ENCODE measurements at regions not wholly inside any gene's neighbourhood (a gene's known extent, or its start where the extent isn't known, plus 50 kb on each side); places are given as distances from the start of the nearest gene placed in this dataset.

- DNase-seq (ENCODE audit: low spot score), result no peak
Observed at GRCh38 chr3:188940573-188940932, 231.2 kb upstream of the TPRG1 start.

DNA sequence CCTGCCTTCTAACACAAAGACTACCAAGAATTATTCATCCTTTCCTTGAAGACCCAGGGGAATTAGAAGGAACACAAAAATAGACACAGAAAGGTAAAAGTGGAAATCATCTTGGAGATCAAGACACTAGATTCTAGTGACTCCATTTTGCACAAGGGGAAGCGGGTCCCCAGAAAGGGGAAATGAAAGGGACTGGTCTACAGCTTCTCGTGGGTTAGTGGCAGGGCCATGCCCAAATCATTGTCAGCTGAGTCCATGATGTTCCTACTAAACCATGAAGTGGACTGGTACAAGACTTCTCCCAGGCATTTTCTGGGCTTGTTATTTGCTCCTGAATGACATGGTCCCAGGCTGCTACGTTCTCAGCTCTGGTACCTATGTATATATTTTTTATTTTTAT, 230.7 kb upstream of the TPRG1 start:
- peak; percentile 49 for DNase-seq (ENCODE audit: low spot score)

DNA sequence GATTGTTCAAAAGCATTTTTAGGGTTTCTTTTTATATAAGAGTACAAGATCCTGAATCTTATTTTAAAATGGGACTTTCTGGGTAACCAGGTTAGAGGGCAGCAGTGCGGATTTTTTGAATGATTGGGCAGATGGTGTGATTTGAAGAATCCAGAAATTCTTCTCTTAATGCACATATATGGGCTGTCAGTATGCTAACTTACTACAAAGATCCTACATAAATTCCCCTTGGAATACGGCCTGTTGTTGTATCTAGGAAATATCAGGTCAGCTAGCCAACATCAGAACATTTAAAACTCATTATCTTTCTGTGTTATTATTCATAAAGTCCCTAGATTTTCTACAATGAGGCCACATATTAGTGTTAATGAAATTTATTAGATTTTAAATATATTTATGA, 229.6 kb upstream of the TPRG1 start:
- no peak for DNase-seq (ENCODE audit: low spot score)

DNA sequence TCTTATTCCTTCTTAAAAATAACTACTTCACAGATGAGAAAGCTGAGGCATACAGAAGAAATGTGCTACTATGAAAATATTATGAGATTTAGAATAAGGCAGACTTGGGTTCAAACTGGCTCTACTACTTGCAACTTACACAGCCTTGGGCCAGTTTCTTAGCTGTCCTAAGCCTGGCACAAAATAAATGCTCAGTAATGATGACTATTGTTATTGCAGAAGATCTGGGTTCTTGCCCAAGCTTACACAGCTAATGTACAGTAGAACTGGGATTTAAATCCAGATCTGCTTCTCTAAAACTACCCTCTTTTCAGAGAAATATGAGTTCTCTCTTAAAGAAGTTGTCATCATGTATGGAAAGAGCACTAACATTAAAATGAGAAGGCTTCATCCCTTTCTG, 228.2 kb upstream of the TPRG1 start:
- DNase-seq (ENCODE audit: low spot score), result no peak

DNA sequence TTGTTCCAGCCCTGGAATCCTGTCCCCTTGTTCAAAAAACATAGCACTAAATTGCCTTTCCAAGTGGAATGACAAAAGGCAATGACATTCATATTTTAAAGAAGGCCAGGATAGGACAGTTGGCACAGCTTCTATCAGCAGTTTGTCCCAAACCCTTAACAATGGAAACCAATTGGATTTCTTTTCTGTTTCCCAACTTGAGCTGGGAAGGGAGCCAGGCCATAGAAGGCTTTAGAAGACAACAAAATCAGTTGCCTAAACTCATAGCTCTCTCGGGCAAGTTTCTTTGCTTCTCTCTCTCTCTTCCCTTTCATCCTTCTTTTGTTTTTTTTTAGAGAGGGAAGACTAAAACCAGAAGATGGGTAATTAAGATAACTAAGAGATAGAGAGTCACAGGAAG, 227.7 kb upstream of the TPRG1 start:
- no peak for DNase-seq (ENCODE audit: low spot score)

- no peak for DNase-seq (ENCODE audit: low spot score)
Observed at GRCh38 chr3:188946351-188947240, 225.2 kb upstream of the TPRG1 start.

DNA sequence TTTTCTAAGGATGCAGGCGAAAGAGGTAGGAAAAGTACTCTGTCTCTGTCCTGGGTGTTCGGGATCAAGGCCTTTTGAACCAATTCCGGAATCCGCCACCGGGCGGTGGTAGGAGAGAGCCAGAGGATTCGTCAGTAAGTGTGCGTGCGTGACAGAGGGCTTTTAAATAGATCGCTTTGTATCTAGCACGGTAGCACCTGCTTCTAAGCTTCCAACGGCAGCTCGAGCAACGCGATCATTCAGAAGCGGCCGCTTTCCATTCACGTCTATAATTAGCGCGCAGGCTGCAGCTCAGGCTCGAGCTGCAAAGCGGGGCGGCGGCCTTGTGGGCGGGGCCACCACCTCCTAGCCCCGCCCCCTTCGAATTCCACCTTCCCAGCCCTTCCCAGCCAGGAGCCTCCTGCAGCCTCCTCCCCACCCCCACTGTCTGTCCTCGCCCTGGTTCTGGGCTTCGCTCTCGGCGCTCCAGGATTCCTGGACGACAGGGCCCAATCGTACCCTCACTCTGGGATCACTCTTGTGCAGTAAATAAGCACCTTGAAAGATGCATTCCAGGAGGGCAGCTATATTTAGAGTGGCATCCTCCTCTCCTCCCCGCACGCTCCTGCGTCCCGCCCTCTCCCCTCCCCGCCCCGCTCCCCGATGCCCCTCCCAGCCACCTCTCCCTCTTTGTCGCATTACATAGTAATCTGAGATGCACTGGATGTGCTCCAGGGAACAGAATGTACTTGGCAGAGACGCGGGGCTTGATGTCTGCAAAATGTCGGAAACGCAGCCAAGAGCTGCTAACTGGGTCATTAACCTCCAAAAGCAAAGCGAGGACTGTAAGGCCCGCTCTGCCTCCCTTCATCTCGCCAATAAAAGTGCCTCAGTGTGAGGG, 224.1 kb upstream of the TPRG1 start:
- DNase-seq (ENCODE audit: low spot score), result no peak

DNA sequence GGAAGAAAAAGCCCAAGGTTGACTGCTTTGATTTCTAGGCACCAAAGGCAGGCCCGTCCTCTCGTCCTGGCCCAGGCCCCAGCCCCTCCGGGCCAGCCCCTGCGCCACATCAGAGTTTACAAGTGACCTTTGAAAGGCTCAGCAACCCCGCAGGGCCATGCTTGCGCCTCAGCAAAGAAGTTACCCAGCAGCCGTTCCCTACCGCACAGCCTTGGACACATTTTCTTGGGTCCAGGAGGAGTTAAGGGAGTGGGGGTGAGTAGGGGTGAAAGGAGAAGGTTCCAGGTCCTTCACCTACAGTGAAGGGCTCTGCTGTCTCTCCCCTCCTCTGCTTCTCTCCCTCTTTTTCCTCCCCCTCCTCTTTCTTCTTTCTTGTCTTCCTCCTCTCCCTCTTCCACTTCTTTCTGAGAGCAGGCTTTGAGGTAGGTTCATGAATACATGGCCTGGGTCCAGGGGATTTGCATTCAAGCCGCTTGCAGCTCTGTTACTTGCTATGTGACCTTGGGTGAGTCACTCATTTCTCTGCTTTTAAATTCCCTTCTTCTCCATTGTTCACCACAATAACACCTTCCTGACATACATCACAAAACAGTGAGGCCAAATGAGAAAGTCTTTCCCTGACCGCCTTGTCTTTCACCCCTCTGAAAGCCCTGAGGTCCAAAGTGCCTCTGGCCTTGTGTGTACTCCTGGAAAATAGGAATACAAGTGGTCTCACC, 223.3 kb upstream of the TPRG1 start:
- DNase-seq (ENCODE audit: low spot score), result no peak

DNA sequence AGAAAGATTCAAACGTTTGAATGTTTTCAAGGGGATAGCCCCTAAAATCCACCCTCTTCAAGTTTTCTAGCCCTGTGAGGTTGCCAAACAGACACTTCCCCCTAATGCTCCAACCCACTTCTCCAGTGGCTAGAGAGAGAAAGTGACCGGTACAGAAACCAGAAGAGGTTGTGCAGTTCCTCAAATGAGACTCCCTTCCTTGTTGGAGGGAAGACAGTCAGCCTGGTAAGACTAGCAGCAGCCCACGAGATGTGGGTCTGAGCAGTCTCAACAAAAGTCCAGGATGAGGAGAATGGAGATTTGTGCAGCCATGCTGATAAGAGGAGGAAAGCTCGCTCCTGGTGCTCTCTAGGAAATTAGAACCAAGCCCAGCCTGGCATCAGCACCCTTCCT, 222.8 kb upstream of the TPRG1 start:
- no peak for DNase-seq (ENCODE audit: low spot score)

- no peak for DNase-seq (ENCODE audit: low spot score)
Observed at GRCh38 chr3:188949456-188949855, 222.3 kb upstream of the TPRG1 start.

DNA sequence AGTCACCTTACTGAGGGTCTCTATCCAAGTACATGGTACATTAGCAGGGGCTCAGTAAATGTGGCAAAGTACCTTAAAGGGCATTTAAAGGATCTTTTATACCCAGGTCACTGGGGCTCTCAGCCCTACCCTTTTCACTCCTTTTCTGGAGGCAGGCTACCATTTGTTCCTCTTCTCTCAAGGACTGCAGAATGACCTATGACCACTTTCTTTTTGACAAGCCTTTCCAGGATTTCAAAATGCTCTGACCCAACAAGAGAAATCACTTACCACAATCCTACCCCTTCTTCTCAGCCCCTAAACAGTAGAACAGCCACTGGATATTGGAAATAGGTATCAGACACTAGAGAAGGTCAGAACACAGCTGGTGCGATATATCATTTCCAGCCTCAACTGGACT, 221.8 kb upstream of the TPRG1 start:
- no peak for DNase-seq (ENCODE audit: low spot score)

GRCh38 chr3:188950832-188951489, 220.8 kb upstream of the TPRG1 start:
- no peak for DNase-seq (ENCODE audit: low spot score)

- DNase-seq (ENCODE audit: low spot score), result no peak
Observed at GRCh38 chr3:188951734-188952133, 220.0 kb upstream of the TPRG1 start.

GRCh38 chr3:188954590-188955208, 217.1 kb upstream of the TPRG1 start:
- DNase-seq (ENCODE audit: low spot score), result peak; percentile 90

- no peak for DNase-seq (ENCODE audit: low spot score)
Observed at GRCh38 chr3:188955919-188956318, 215.9 kb upstream of the TPRG1 start.

- DNase-seq (ENCODE audit: low spot score), result peak; percentile 71
Observed at GRCh38 chr3:188956839-188957489, 214.8 kb upstream of the TPRG1 start.

- DNase-seq (ENCODE audit: low spot score), result no peak
Observed at GRCh38 chr3:188959013-188959412, 212.8 kb upstream of the TPRG1 start.

DNA sequence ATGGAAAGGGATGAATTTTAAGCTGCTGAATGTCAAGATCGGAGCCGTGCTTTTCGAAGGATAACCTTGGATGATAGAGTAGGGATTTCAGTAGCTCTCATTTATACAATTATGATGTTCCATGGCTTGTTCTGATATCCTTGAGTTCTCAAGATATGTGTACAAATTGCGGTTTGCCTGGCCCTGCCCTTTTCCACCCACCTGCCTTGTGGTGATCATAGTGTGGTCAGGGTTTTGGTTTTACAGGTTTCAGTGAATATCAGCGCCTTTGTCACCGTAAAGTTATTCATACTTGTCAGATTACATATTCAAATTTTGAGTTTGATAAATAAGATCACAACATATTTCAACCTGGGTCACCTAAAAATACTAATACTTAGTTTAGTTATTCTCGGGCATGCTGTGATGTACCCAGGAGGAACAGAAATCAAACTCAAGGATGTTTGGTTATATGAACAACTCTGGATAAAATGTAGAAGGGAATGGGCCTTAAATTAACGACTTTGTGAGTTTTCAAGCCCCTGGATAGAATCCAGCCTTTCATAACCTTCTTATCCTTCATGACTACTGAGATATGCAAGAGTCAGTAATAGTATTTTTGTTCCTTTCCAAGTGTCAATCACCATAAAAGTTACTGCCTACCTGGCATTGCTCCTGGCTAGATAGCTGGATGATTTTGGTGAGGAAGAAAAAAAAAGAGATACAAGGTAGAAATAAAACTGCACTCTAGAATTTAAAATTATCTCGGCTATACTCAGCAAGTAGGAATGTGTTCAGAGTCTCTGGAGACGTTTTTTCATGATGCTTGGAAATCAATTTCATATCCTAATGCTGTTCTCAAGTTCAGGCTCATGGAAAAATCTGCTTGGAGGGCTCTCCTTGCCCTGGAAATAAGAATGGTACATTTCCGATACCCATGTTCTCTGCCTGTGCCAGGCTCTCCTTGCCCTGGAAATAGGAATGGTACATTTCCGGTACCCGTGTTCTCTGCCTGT, 209.2 kb upstream of the TPRG1 start:
- no peak for DNase-seq (ENCODE audit: low spot score)

GRCh38 chr3:188964957-188965356, 206.8 kb upstream of the TPRG1 start:
- no peak for DNase-seq (ENCODE audit: low spot score)

DNA sequence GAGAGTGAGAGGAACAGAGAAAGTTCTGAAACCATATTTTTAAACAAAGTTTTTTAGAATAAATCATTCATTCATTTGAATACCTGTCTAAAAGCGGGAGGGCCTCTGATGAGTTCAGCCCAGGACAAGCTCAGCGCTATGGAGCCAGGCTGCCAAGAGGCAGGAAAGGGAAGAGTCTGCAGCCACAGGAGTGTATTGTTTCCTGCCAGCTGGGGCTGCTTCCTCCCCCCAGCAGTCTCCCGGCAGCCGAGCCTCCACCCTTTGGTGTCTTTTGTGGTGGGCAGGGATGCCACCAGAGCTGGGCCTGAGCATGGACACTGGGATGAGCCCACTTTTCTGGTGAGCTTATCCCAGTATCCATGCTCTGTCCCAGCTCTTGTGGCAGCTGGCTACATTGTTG, 199.5 kb upstream of the TPRG1 start:
- no peak for DNase-seq (ENCODE audit: low spot score)
